Endothelial cell of umbilical vein (primary cell): ENCODE measurements at regions not wholly inside any gene's neighbourhood (a gene's known extent, or its start where the extent isn't known, plus 50 kb on each side); places are given as distances from the start of the nearest gene placed in this dataset.

Source experiments
- BruUV-seq: library from RNA; stranded (reverse); fragments of 400-500 nt; replicated peaks from 2 replicates; lab custom pipeline; 2021; lab: Mats Ljungman, UMichigan
- CTCF ChIA-PET: fragments of 300-600, 350-600 bp; sonication (Branson Sonifier 250); formaldehyde crosslinking; loops from one replicate; lab custom pipeline; 2021; ENCODE audit warnings: antibody characterized with exemption, inconsistent platforms; lab: Charles Lee
- POLR2A ChIA-PET: fragments of 300-600, 350-600 bp; sonication (Branson Sonifier 250); formaldehyde crosslinking; loops from one replicate; lab custom pipeline; 2021; ENCODE audit warnings: antibody characterized with exemption, inconsistent platforms; lab: Charles Lee
- DNase-seq: peaks from one replicate; pipeline ENCODE4 v3.0.0-alpha.2; 2011; ENCODE audit warnings: low read depth, low spot score
- FAIRE-seq: peaks from 2 replicates; lab custom pipeline; 2011; peaks lifted over from hg19 to GRCh38; lab: Jason Lieb, UNC
- H2AFZ ChIP-seq: 2 replicates; pipeline ENCODE4 v1.6.0; 2012; ENCODE audit warnings: low read depth, low read length, control low read depth, inconsistent platforms
- H3K27ac ChIP-seq: 2 replicates; pipeline ENCODE4 v1.5.1; 2011; ENCODE audit warnings: low read depth, mild to moderate bottlenecking, control low read depth, low read length, moderate library complexity; ENCODE audit not compliant: insufficient read depth
- H3K27me3 ChIP-seq, 2 experiments: 2 replicates each; pipeline versions ENCODE4 v1.6.0 to v1.6.1; 2011; ENCODE audit warnings: low read length in 2 of 2, mixed read lengths in 1 of 2; ENCODE audit not compliant: control insufficient read depth in 2 of 2, insufficient read depth in 2 of 2
- H3K36me3 ChIP-seq, 2 experiments: 2 replicates in 1 of 2; 3 replicates in 1 of 2; pipeline ENCODE4 v1.5.1; 2011; ENCODE audit warnings: low read length in 2 of 2, mild to moderate bottlenecking in 1 of 2, moderate library complexity in 1 of 2; ENCODE audit not compliant: control insufficient read depth in 2 of 2, insufficient read depth in 2 of 2; ENCODE audit errors: extremely low read depth in 1 of 2
- H3K4me1 ChIP-seq: 3 replicates; pipeline ENCODE4 v1.5.1; 2011; ENCODE audit warnings: mild to moderate bottlenecking, low read length; ENCODE audit not compliant: control insufficient read depth, insufficient read depth; ENCODE audit errors: extremely low read depth
- H3K4me2 ChIP-seq: 2 replicates; pipeline ENCODE4 v1.6.1; 2011; ENCODE audit warnings: low read length, control low read depth, mixed read lengths; ENCODE audit not compliant: insufficient read depth
- H3K4me3 ChIP-seq, 3 experiments: fragments of 200-600 bp in 1 of 3; sonication (generic), shearing (Covaris generic) in 1 of 3; replicated peaks in 1 of 3; 2 replicates each; pipeline ENCODE4 v1.5.1; 2011 to 2016; ENCODE audit warnings: control low read depth in 3 of 3, low read length in 3 of 3, mild to moderate bottlenecking in 2 of 3, inconsistent platforms in 1 of 3, low read depth in 1 of 3, moderate library complexity in 1 of 3; ENCODE audit not compliant: insufficient read depth in 1 of 3
- H3K79me2 ChIP-seq: 2 replicates; pipeline ENCODE4 v1.6.0; 2012; ENCODE audit warnings: low read length, inconsistent platforms; ENCODE audit not compliant: control insufficient read depth, insufficient read depth
- H3K9ac ChIP-seq: replicated peaks from 2 replicates; pipeline ENCODE3; 2011; ENCODE audit warnings: low read length, control low read depth; ENCODE audit not compliant: insufficient read depth; ENCODE audit errors: extremely low read depth
- H3K9me1 ChIP-seq: replicated peaks from 3 replicates; pipeline ENCODE4 v1.6.0; 2011; ENCODE audit warnings: mild to moderate bottlenecking, low read length; ENCODE audit not compliant: control insufficient read depth, insufficient read depth; ENCODE audit errors: extremely low read depth
- H3K9me3 ChIP-seq: replicated peaks from 2 replicates; pipeline ENCODE4 v1.5.1; 2012; ENCODE audit warnings: low read length, inconsistent platforms; ENCODE audit not compliant: control insufficient read depth, insufficient read depth
- H4K20me1 ChIP-seq: replicated peaks from 2 replicates; pipeline ENCODE3; 2011; ENCODE audit warnings: mild to moderate bottlenecking, low read length; ENCODE audit not compliant: control insufficient read depth, insufficient read depth; ENCODE audit errors: extremely low read depth
- EZH2 ChIP-seq: IDR thresholded peaks from 2 replicates; pipeline ENCODE4 v1.6.1; 2012; ENCODE audit warnings: borderline replicate concordance, low read depth, mild to moderate bottlenecking, moderate library complexity, low read length, inconsistent platforms; ENCODE audit not compliant: severe bottlenecking
- FOS ChIP-seq: IDR thresholded peaks from 2 replicates; pipeline ENCODE4 v1.6.1; 2011; ENCODE audit warnings: mild to moderate bottlenecking, low read length, moderate library complexity, borderline replicate concordance; ENCODE audit not compliant: insufficient read depth
- GATA2 ChIP-seq: IDR thresholded peaks from 2 replicates; pipeline ENCODE4 v1.7.0; 2011; ENCODE audit warnings: low read depth, mild to moderate bottlenecking, moderate library complexity, mixed read lengths, low read length; ENCODE audit not compliant: insufficient read length, insufficient read depth
- JUN ChIP-seq: IDR thresholded peaks from 2 replicates; pipeline ENCODE4 v1.6.1; 2011; ENCODE audit warnings: borderline replicate concordance, low read depth; ENCODE audit not compliant: insufficient read length, insufficient read depth
- MAX ChIP-seq: IDR thresholded peaks from 2 replicates; pipeline ENCODE4 v1.6.1; 2011; ENCODE audit not compliant: insufficient read depth, insufficient read length
- MYC ChIP-seq: IDR thresholded peaks from one replicate; pipeline ENCODE4 v1.6.1; 2011; ENCODE audit warnings: mild to moderate bottlenecking, low read depth, low read length
- POLR2A ChIP-seq: IDR thresholded peaks from 2 replicates; pipeline ENCODE4 v1.6.1; 2012; ENCODE audit warnings: low read depth, mild to moderate bottlenecking, control low read depth, low read length
- POLR2AphosphoS5 ChIP-seq: IDR thresholded peaks from 2 replicates; pipeline ENCODE4 v1.6.1; 2012; ENCODE audit warnings: low read depth, mild to moderate bottlenecking, control low read depth, low read length, moderate library complexity; ENCODE audit not compliant: insufficient read depth
- dilution Hi-C: fragments of 300-500 bp; cut with MboI; formaldehyde crosslinking; loops from one replicate; pipeline ENCODE4 v1.15.0; 2019; ENCODE audit warnings: low sequenced_read_pairs; ENCODE audit not compliant: extremely low pct_ligation_motif_present
- intact Hi-C: fragments of 100-400 bp; cut with micrococcal nuclease; formaldehyde crosslinking; loops from one replicate; pipeline ENCODE4 v1.10.0; 2022

- no peak overlapping the region for H3K4me3 ChIP-seq
- H3K4me2 ChIP-seq: no peak overlapping the region
- no peaks in the 10 kb centered on the region for H3K9me1 ChIP-seq
- no peaks in the 10 kb centered on the region for H3K9me3 ChIP-seq
- dilution Hi-C loops: no loop called here
- FAIRE-seq (no peak), DNase-seq (no peak)
- intact Hi-C loops: no loop called here
- H3K9ac ChIP-seq: no peak overlapping the region
- no peaks in the 10 kb centered on the region for H4K20me1 ChIP-seq
- no TSS peak for BruUV-seq
- no peak overlapping the region for H3K27ac ChIP-seq
- TF ChIP-seq POLR2AphosphoS5 (no peak), MAX (no peak), JUN (no peak), MYC (no peak), FOS (no peak), EZH2 (no peak)
- no peaks in the 10 kb centered on the region for H3K79me2 ChIP-seq
- no peaks in the 10 kb centered on the region for H3K4me1 ChIP-seq
- H3K36me3 ChIP-seq: no peaks in the 10 kb centered on the region
- CTCF ChIA-PET: no interaction called here
- POLR2A ChIA-PET: no interaction called here
- H2AFZ ChIP-seq: no peak overlapping the region
- no peaks in the 10 kb centered on the region for H3K27me3 ChIP-seq
These were observed 338.5 kb upstream of the SETBP1 start for GRCh38 chr18:44342162-44342561.

GRCh38 chr18:44342946-44343345 is 337.7 kb upstream of the SETBP1 start:
- H3K27ac ChIP-seq: no peak overlapping the region
- BruUV-seq: no TSS peak
- H3K36me3 ChIP-seq: no peaks in the 10 kb centered on the region
- H4K20me1 ChIP-seq: no peaks in the 10 kb centered on the region
- no peak for DNase-seq
- intact Hi-C loops: no loop called here
- POLR2A ChIA-PET: no interaction called here
- no peaks in the 10 kb centered on the region for H3K9me3 ChIP-seq
- TF ChIP-seq EZH2 (no peak), POLR2AphosphoS5 (no peak), MYC (no peak), FOS (no peak), GATA2 (no peak), POLR2A (no peak), JUN (no peak), MAX (no peak)
- H2AFZ ChIP-seq: no peak overlapping the region
- no peaks in the 10 kb centered on the region for H3K79me2 ChIP-seq
- no peaks in the 10 kb centered on the region for H3K9me1 ChIP-seq
- no peak for FAIRE-seq
- no peaks in the 10 kb centered on the region for H3K27me3 ChIP-seq
- no peak overlapping the region for H3K4me2 ChIP-seq
- H3K9ac ChIP-seq: no peak overlapping the region
- dilution Hi-C loops: no loop called here
- no peak overlapping the region for H3K4me3 ChIP-seq
- H3K4me1 ChIP-seq: no peaks in the 10 kb centered on the region
- CTCF ChIA-PET: no interaction called here
